ENCODE measurements at regions not wholly inside any gene's neighbourhood (a gene's known extent, or its start where the extent isn't known, plus 50 kb on each side); places are given as distances from the start of the nearest gene placed in this dataset.

GRCh38 chr1:29986986-29987385, 736.4 kb downstream of the MATN1 start:
- TF ChIP-seq CTCF (IDR thresholded peaks at IDR 0.05 in 8 of 11, conservative IDR thresholded peaks at IDR 0.05 in 3 of 11): no peak
- peak in 1 of 3 donors; percentile 62 for TF ChIP-seq POLR2AphosphoS5 (IDR thresholded peaks at IDR 0.05)

Measured in spleen (tissue), 7 donors.